ENCODE measurements at regions not wholly inside any gene's neighbourhood (a gene's known extent, or its start where the extent isn't known, plus 50 kb on each side); places are given as distances from the start of the nearest gene placed in this dataset.

- TF ChIP-seq CTCF (conservative IDR thresholded peaks at IDR 0.05) (no peak), EZH2 (IDR thresholded peaks at IDR 0.05; ENCODE audit: low read depth) (no peak)
These were observed 218.8 kb upstream of the RGS6 start for GRCh38 chr14:71713451-71713850.

Measured in PC-9 (cell line).